B cell (primary cell): ENCODE measurements at regions not wholly inside any gene's neighbourhood (a gene's known extent, or its start where the extent isn't known, plus 50 kb on each side); places are given as distances from the start of the nearest gene placed in this dataset.

Experiments
- ATAC-seq: fragments of 200-7000 bp; cut with Tn5 transposase; one replicate; pipeline ENCODE4 v1.10.0; 2021; ENCODE audit warnings: low read depth, mild to moderate bottlenecking, moderate number of reproducible peaks, moderate library complexity
- CTCF ChIA-PET: fragments of 350-600 bp; sonication (Branson Sonifier 250); formaldehyde crosslinking; loops from one replicate; lab custom pipeline; 2021; ENCODE audit warnings: antibody characterized with exemption, inconsistent platforms; lab: Charles Lee
- POLR2A ChIA-PET: fragments of 350-600 bp; sonication (Branson Sonifier 250); formaldehyde crosslinking; loops from one replicate; lab custom pipeline; 2021; ENCODE audit warnings: antibody characterized with exemption; lab: Charles Lee
- DNase-seq: peaks from one replicate; pipeline ENCODE4 v3.0.0; 2013
- H2AFZ ChIP-seq: 2 replicates; pipeline ENCODE4 v1.6.1; 2012; ENCODE audit warnings: mild to moderate bottlenecking, low read depth, low read length; ENCODE audit not compliant: insufficient read depth, poor library complexity, severe bottlenecking
- H3K27ac ChIP-seq, 2 donors: 1 replicate in 1 of 2; 2 replicates in 1 of 2; pipeline ENCODE4 v1.5.1; 2012 to 2013; ENCODE audit warnings: low read length in 2 of 2, mild to moderate bottlenecking in 2 of 2, moderate library complexity in 1 of 2
- H3K27me3 ChIP-seq, 4 experiments: fragments of 200-600 bp in 1 of 4; sonication (generic) in 1 of 4; replicated peaks in 1 of 4; 1 replicate in 2 of 4; 2 replicates in 2 of 4; pipeline versions ENCODE4 v1.6.1 to v1.7.0; 2013 to 2016; ENCODE audit warnings: low read length in 3 of 4, mild to moderate bottlenecking in 2 of 4, mixed read lengths in 1 of 4, moderate library complexity in 1 of 4; ENCODE audit not compliant: insufficient read depth in 4 of 4, control insufficient read depth in 3 of 4; ENCODE audit errors: control extremely low read depth in 1 of 4
- H3K36me3 ChIP-seq, 2 experiments: replicated peaks in 1 of 2; 1 replicate in 1 of 2; 2 replicates in 1 of 2; pipeline versions ENCODE4 v1.6.1 to v1.7.1; 2013; ENCODE audit warnings: low read length in 1 of 2; ENCODE audit not compliant: insufficient read depth in 2 of 2, control insufficient read depth in 1 of 2; ENCODE audit errors: control extremely low read depth in 1 of 2, extremely low read depth in 1 of 2
- H3K4me1 ChIP-seq, 2 donors: fragments of 200-600 bp in 1 of 2; sonication (generic) in 1 of 2; 1 replicate in 1 of 2; 2 replicates in 1 of 2; pipeline versions ENCODE4 v1.5.1 to v1.6.1; 2013 to 2017; ENCODE audit warnings: low read length in 2 of 2; ENCODE audit not compliant: control insufficient read depth in 2 of 2, insufficient read depth in 2 of 2
- H3K4me2 ChIP-seq: replicated peaks from 2 replicates; pipeline ENCODE3; 2012; ENCODE audit warnings: mild to moderate bottlenecking, low read depth, low read length; ENCODE audit not compliant: poor library complexity, severe bottlenecking
- H3K4me3 ChIP-seq, 5 experiments: fragments of 200-600 bp in 1 of 5; sonication (generic) in 1 of 5; 1 replicate in 3 of 5; 2 replicates in 2 of 5; pipeline versions ENCODE4 v1.5.1 to v1.7.0; 2011 to 2016; ENCODE audit warnings: low read length in 4 of 5, mild to moderate bottlenecking in 4 of 5, low read depth in 2 of 5, control low read depth in 1 of 5, moderate library complexity in 1 of 5; ENCODE audit not compliant: insufficient read depth in 1 of 5; ENCODE audit errors: control extremely low read depth in 1 of 5, extremely low read depth in 1 of 5
- H3K79me2 ChIP-seq: fragments of 200-600 bp; sonication (generic); one replicate; pipeline ENCODE4 v1.6.0; 2016; ENCODE audit warnings: low read length; ENCODE audit not compliant: control insufficient read depth, insufficient read depth
- H3K9ac ChIP-seq: fragments of 200-600 bp; sonication (generic); 2 replicates; pipeline ENCODE4 v1.6.1; 2017; ENCODE audit warnings: mild to moderate bottlenecking, low read length, moderate library complexity
- H3K9me3 ChIP-seq, 3 donors: one replicate each; pipeline versions ENCODE4 v1.6.1 to v1.7.1; 2013; ENCODE audit warnings: low read length in 2 of 3; ENCODE audit not compliant: control insufficient read depth in 2 of 3, insufficient read depth in 1 of 3; ENCODE audit errors: control extremely low read depth in 1 of 3
- H4K20me1 ChIP-seq: 2 replicates; pipeline ENCODE4 v1.6.0; 2012; ENCODE audit warnings: mild to moderate bottlenecking, low read length; ENCODE audit not compliant: insufficient read depth, control insufficient read depth, poor library complexity, severe bottlenecking
- H3K27ac Mint-ChIP-seq: one replicate; pipeline ENCODE4 v1.8.0; 2021; ENCODE audit warnings: mixed read lengths
- H3K27me3 Mint-ChIP-seq: one replicate; pipeline ENCODE4 v1.8.0; 2021; ENCODE audit warnings: mixed read lengths
- H3K4me1 Mint-ChIP-seq: one replicate; pipeline ENCODE4 v1.8.0; 2021; ENCODE audit warnings: mixed read lengths
- H3K4me3 Mint-ChIP-seq: one replicate; pipeline ENCODE4 v1.8.0; 2021; ENCODE audit warnings: mixed read lengths
- H3K9me3 Mint-ChIP-seq: one replicate; pipeline ENCODE4 v1.8.0; 2022; ENCODE audit warnings: mixed read lengths; ENCODE audit not compliant: insufficient read depth
- EZH2 ChIP-seq: IDR thresholded peaks from 2 replicates; pipeline ENCODE4 v1.6.1; 2012; ENCODE audit warnings: borderline replicate concordance, low read depth, mild to moderate bottlenecking, moderate library complexity, low read length; ENCODE audit not compliant: insufficient read depth, poor library complexity, severe bottlenecking
- WGBS: methylation state at CpG from one replicate; pipeline ENCODE4 v1.1.5; 2013; ENCODE audit warnings: missing lambda C conversion rate; ENCODE audit not compliant: insufficient coverage; 5-methylcytosine and 5-hydroxymethylcytosine counted together
- intact Hi-C: fragments of 100-400 bp; cut with micrococcal nuclease; formaldehyde crosslinking; loops from one replicate; pipeline ENCODE4 v1.10.0; 2022
- TF ChIP-seq, protein P1 (sequence below): fragments of 200-600 bp; IDR thresholded peaks from one replicate; pipeline ENCODE4 v1.8.0; 2022; ENCODE audit warnings: antibody characterized with exemption, mild to moderate bottlenecking

GRCh38 chr11:116079580-116079979 is 575.4 kb upstream of the CADM1 start:
- no CpG with 5 or more reads among the region's 2 CpGs for WGBS
- no peak for DNase-seq
- Histone ChIP-seq H3K36me3 (no peaks in the 10 kb centered on the region), H3K27me3 (peaks cover 0 to 2% (median 0%) of the 10 kb centered on the region in 4 experiments), H3K27ac (no peak overlapping the region), H3K4me3 (no peak overlapping the region), H4K20me1 (no peaks in the 10 kb centered on the region), H3K9me3 (no peaks in the 10 kb centered on the region), H3K79me2 (no peaks in the 10 kb centered on the region), H3K4me1 (no peaks in the 10 kb centered on the region), H3K4me2 (no peak overlapping the region), H2AFZ (no peak overlapping the region), H3K9ac (no peak overlapping the region)
- TF ChIP-seq EZH2, result no peak
- TF ChIP-seq, protein P1, sequence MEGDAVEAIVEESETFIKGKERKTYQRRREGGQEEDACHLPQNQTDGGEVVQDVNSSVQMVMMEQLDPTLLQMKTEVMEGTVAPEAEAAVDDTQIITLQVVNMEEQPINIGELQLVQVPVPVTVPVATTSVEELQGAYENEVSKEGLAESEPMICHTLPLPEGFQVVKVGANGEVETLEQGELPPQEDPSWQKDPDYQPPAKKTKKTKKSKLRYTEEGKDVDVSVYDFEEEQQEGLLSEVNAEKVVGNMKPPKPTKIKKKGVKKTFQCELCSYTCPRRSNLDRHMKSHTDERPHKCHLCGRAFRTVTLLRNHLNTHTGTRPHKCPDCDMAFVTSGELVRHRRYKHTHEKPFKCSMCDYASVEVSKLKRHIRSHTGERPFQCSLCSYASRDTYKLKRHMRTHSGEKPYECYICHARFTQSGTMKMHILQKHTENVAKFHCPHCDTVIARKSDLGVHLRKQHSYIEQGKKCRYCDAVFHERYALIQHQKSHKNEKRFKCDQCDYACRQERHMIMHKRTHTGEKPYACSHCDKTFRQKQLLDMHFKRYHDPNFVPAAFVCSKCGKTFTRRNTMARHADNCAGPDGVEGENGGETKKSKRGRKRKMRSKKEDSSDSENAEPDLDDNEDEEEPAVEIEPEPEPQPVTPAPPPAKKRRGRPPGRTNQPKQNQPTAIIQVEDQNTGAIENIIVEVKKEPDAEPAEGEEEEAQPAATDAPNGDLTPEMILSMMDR, result no peak
- CTCF ChIA-PET, result no interaction called here
- no peak for ATAC-seq
- H3K27ac Mint-ChIP-seq, result no peak overlapping the region
- intact Hi-C loops, result no loop called here
- POLR2A ChIA-PET, result no interaction called here
- peaks cover 8% of the 10 kb centered on the region for H3K9me3 Mint-ChIP-seq
- H3K27me3 Mint-ChIP-seq, result peaks cover 20% of the 10 kb centered on the region
- no peaks in the 10 kb centered on the region for H3K4me1 Mint-ChIP-seq
- H3K4me3 Mint-ChIP-seq, result no peak overlapping the region

DNA sequence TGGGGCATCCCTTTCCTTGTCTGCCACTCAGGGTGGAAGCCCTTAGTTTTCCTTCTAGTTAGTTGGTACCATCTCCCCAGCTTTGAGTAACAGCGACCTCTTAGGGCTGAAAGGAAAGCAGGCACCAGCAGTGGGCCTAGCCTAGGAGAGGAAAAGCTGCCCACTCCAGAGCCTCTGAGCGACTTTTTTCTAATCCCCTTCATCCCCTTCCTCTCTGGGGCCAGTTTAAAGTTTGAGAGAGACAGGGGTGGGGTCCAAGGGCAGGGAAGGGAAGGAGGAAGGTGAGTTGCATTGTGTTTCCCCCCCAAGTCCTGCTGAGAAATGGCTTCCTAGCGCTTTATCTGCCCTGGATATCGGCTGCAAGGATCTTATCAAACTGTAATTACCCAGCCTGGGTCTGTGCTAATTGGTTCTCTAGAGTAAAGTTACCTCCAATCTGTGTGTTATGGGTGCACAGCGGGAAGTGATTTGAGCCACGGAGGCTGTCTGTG is 573.9 kb upstream of the CADM1 start:
- ChIA-PET POLR2A (no interaction called here), CTCF (no interaction called here)
- Mint-ChIP-seq H3K9me3 (peaks cover 8% of the 10 kb centered on the region), H3K4me1 (no peaks in the 10 kb centered on the region), H3K4me3 (no peak overlapping the region), H3K27me3 (peaks cover 17% of the 10 kb centered on the region), H3K27ac (no peak overlapping the region)
- Histone ChIP-seq H3K79me2 (no peaks in the 10 kb centered on the region), H2AFZ (no peak overlapping the region), H3K4me3 (no peak overlapping the region), H3K27ac (no peak overlapping the region), H4K20me1 (no peaks in the 10 kb centered on the region), H3K36me3 (no peaks in the 10 kb centered on the region), H3K27me3 (peaks cover 0 to 2% (median 0%) of the 10 kb centered on the region in 4 experiments), H3K9me3 (peaks cover 0 to 3% (median 0%) of the 10 kb centered on the region in 3 donors), H3K9ac (no peak overlapping the region), H3K4me2 (no peak overlapping the region), H3K4me1 (no peaks in the 10 kb centered on the region)
- 64% methylated on average over 5 of the region's 6 CpGs for WGBS
- intact Hi-C loops, result no loop called here
- ATAC-seq, result no peak
- TF ChIP-seq EZH2, result no peak
- TF ChIP-seq, protein P1, result no peak
- DNase-seq, result no peak
